ENCODE measurements at regions not wholly inside any gene's neighbourhood (a gene's known extent, or its start where the extent isn't known, plus 50 kb on each side); places are given as distances from the start of the nearest gene placed in this dataset.

- no peaks in the 10 kb centered on the region for H3K9me3 ChIP-seq (ENCODE audit: control insufficient read depth, insufficient read depth, low read depth, low read length)
- no peaks in the 10 kb centered on the region for H3K4me1 ChIP-seq (ENCODE audit: control insufficient read depth, insufficient read depth, low read length)
- DNase-seq (ENCODE audit: low read depth, low spot score) (no peak), ATAC-seq (no peak)
- POLR2A ChIA-PET = no interaction called here
- BruUV-seq (replicated peaks) = no TSS peak
- CTCF ChIA-PET = no interaction called here
- H3K27ac ChIP-seq (ENCODE audit: low read length) = no peak overlapping the region
- in situ Hi-C loops (cut with HindIII; ENCODE audit: low pct_unique_long_range_greater_than_20kb, low sequenced_read_pairs) = no loop called here
- intact Hi-C loops (cut with micrococcal nuclease; ENCODE audit: unreplicated experiment) = no loop called here
- TF ChIP-seq CTCF (IDR thresholded peaks at IDR 0.05) = no peak
- TF ChIP-seq REST (IDR thresholded peaks at IDR 0.05; ENCODE audit: insufficient read depth in 1 of 2, low read depth in 2 of 2, low read length in 1 of 2) = no peak
- TF ChIP-seq TCF7L2 (IDR thresholded peaks at IDR 0.05; ENCODE audit: low read depth, low read length) = no peak
- no peak for TF ChIP-seq SIN3A (IDR thresholded peaks at IDR 0.05; ENCODE audit: borderline replicate concordance, insufficient read depth, low read depth, low read length)
- no peak for TF ChIP-seq POLR2AphosphoS5 (IDR thresholded peaks at IDR 0.05; ENCODE audit: low read depth, low read length)
- H3K36me3 ChIP-seq (ENCODE audit: control insufficient read depth, insufficient read depth, low read length) = no peaks in the 10 kb centered on the region
- no peak overlapping the region for H3K4me3 ChIP-seq (ENCODE audit: low read depth in 2 of 2, low read length in 2 of 2)
- no peaks in the 10 kb centered on the region for H3K27me3 ChIP-seq (ENCODE audit: control insufficient read depth, insufficient read depth, low read length)
Measured at GRCh38 chr4:160819791-160820190, 1344.0 kb downstream of the FSTL5 start.

- CTCF ChIA-PET = no interaction called here
- ATAC-seq = no peak
- no peaks in the 10 kb centered on the region for H3K27me3 ChIP-seq (ENCODE audit: control insufficient read depth, insufficient read depth, low read length)
- DNase-seq (ENCODE audit: low read depth, low spot score) = no peak
- intact Hi-C loops (cut with micrococcal nuclease; ENCODE audit: unreplicated experiment) = no loop called here
- no peak overlapping the region for H3K4me3 ChIP-seq (ENCODE audit: low read depth in 2 of 2, low read length in 2 of 2)
- POLR2A ChIA-PET = no interaction called here
- no peaks in the 10 kb centered on the region for H3K36me3 ChIP-seq (ENCODE audit: control insufficient read depth, insufficient read depth, low read length)
- no TSS peak for BruUV-seq (replicated peaks)
- in situ Hi-C loops (cut with HindIII; ENCODE audit: low pct_unique_long_range_greater_than_20kb, low sequenced_read_pairs) = no loop called here
- no peak for TF ChIP-seq SIN3A (IDR thresholded peaks at IDR 0.05; ENCODE audit: borderline replicate concordance, insufficient read depth, low read depth, low read length)
- TF ChIP-seq POLR2AphosphoS5 (IDR thresholded peaks at IDR 0.05; ENCODE audit: low read depth, low read length) = no peak
- TF ChIP-seq CTCF (IDR thresholded peaks at IDR 0.05) = no peak
- TF ChIP-seq TCF7L2 (IDR thresholded peaks at IDR 0.05; ENCODE audit: low read depth, low read length) = no peak
- TF ChIP-seq REST (IDR thresholded peaks at IDR 0.05; ENCODE audit: insufficient read depth in 1 of 2, low read depth in 2 of 2, low read length in 1 of 2) = no peak
- H3K27ac ChIP-seq (ENCODE audit: low read length) = no peak overlapping the region
- H3K4me1 ChIP-seq (ENCODE audit: control insufficient read depth, insufficient read depth, low read length) = no peaks in the 10 kb centered on the region
- H3K9me3 ChIP-seq (ENCODE audit: control insufficient read depth, insufficient read depth, low read depth, low read length) = no peaks in the 10 kb centered on the region
Measured at GRCh38 chr4:160824481-160824880, 1339.3 kb downstream of the FSTL5 start.

Data from Panc1 (cell line).